Aorta (tissue), 5 donors: ENCODE measurements at regions not wholly inside any gene's neighbourhood (a gene's known extent, or its start where the extent isn't known, plus 50 kb on each side); places are given as distances from the start of the nearest gene placed in this dataset.
"Not testable (repeated sequence)": the region's sequence is repeated elsewhere in the genome, so short reads cannot be mapped to it uniquely, and the experiment has no call there.

Experiments used
- ATAC-seq: fragments of 200-7000 bp; cut with Tn5 transposase; one replicate; pipeline ENCODE4 v1.9.1; 2022; ENCODE audit warnings: moderate library complexity; ENCODE audit not compliant: low FRiP score
- DNase-seq, 2 donors: peaks; one replicate each; pipeline ENCODE4 v3.0.0-alpha.2; 2020
- H3K27ac ChIP-seq, 2 donors: one replicate each; pipeline ENCODE4 v1.5.1; 2013; ENCODE audit warnings: low read length in 2 of 2, mild to moderate bottlenecking in 2 of 2, moderate library complexity in 2 of 2, control low read depth in 1 of 2, inconsistent platforms in 1 of 2, low read depth in 1 of 2
- H3K27me3 ChIP-seq, 2 donors: one replicate each; pipeline ENCODE4 v1.6.1; 2013; ENCODE audit warnings: control low read depth in 1 of 2, low read length in 1 of 2, mild to moderate bottlenecking in 1 of 2, moderate library complexity in 1 of 2; ENCODE audit not compliant: insufficient read depth in 2 of 2, control insufficient read depth in 1 of 2
- H3K36me3 ChIP-seq, 2 donors: one replicate each; pipeline ENCODE4 v1.6.1; 2013; ENCODE audit warnings: control low read depth in 1 of 2, low read length in 1 of 2, mild to moderate bottlenecking in 1 of 2; ENCODE audit not compliant: insufficient read depth in 2 of 2, control insufficient read depth in 1 of 2
- H3K4me1 ChIP-seq, 2 donors: one replicate each; pipeline ENCODE4 v1.6.1; 2013; ENCODE audit warnings: low read length in 2 of 2, control low read depth in 1 of 2, mild to moderate bottlenecking in 1 of 2, moderate library complexity in 1 of 2; ENCODE audit not compliant: insufficient read depth in 2 of 2, control insufficient read depth in 1 of 2
- H3K4me3 ChIP-seq, 2 donors: one replicate each; pipeline ENCODE4 v1.5.1; 2013; ENCODE audit warnings: low read length in 2 of 2, control low read depth in 1 of 2, mild to moderate bottlenecking in 1 of 2
- H3K9me3 ChIP-seq: one replicate; pipeline ENCODE4 v1.6.1; 2013; ENCODE audit warnings: mild to moderate bottlenecking, low read length; ENCODE audit not compliant: control insufficient read depth
- WGBS, 2 donors: extraction: QIAGEN DNeasy Blood & Tissue Kit; methylation state at CpG; one replicate each; pipeline ENCODE4 v1.1.7; 2013; 5-methylcytosine and 5-hydroxymethylcytosine counted together
- intact Hi-C, 2 donors: fragments of 100-400 bp; cut with DNase I; formaldehyde crosslinking; loops; one replicate each; pipeline versions ENCODE4 v1.14.2 to v1.15.0; 2022
- donor health status: healthy with polysubstance abuse.
- donor health status: Bipolar disorder and iron deficiency.
- donor health status: DM: no; HTN: no; CAD: no.
- donor health status: DM: no; HTN: no; CAD: no.
- donor health status: DM: yes; HTN: yes; CAD: no.

DNA sequence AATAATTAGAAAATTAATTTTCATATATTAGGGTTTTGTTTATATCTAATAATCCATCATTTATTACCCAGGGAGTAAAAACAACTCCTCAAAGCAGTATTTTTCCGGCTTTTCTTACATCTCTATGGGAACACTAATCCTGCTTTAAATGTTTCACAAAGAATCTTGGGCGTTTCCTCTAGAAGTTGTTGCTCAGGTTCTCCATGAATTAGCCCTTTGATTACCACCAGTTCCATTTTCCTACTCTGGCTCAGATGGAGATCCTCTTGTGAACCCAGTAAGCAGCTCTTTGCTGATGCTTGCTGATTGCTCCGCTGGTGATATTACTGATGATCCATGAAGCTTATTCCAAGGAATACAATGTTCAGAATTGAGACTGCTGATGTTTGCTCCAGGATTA lies 78.5 kb upstream of the PKP2 start:
- H3K9me3 ChIP-seq, result no peaks in the 10 kb centered on the region
- WGBS, 2 donors, result 84 to 87% methylated on average over 3 of the region's 3 CpGs
- H3K27ac ChIP-seq, result no peak overlapping the region
- ATAC-seq (no peak), DNase-seq (no peak)
- H3K4me1 ChIP-seq, result no peaks in the 10 kb centered on the region
- H3K27me3 ChIP-seq, result no peaks in the 10 kb centered on the region
- intact Hi-C loops, result no loop called here
- H3K4me3 ChIP-seq, result no peak overlapping the region
- no peaks in the 10 kb centered on the region for H3K36me3 ChIP-seq

DNA sequence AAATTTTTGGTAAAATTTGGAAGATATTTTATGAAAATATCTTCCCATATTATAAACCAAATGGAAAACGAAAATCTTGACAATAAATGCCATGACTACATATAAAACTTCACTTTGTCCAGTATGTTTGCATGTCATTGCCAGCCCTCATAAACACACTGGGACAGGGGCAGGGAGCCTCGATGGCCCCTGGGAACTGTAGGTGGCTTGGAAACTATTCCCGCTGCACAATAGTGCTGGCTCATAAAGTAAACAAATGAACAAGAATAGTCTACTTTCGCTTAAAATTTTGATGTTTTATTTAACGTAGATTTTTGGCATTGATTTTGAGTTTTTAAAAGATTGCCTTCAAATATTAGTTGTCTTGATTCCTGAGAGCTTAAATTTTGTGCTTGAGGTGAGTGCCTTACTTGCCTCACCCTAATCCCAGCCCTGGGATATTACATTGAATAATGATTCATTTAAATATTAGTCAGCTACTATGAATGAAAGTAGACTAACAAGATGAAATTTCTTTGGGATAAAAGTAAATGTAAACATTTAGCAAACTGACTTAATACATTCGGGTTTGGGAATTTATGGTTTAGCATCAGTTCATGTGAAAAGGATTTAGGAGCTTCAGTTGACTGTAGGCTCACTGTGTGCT lies 74.0 kb upstream of the PKP2 start:
- 54 to 56% methylated on average over 6 of the region's 6 CpGs for WGBS, 2 donors
- H3K36me3 ChIP-seq, result no peaks in the 10 kb centered on the region
- no peak overlapping the region for H3K4me3 ChIP-seq
- no peaks in the 10 kb centered on the region for H3K27me3 ChIP-seq
- no peak overlapping the region for H3K27ac ChIP-seq
- no peaks in the 10 kb centered on the region for H3K9me3 ChIP-seq
- no peak for DNase-seq
- ATAC-seq, result no peak
- H3K4me1 ChIP-seq, result no peaks in the 10 kb centered on the region
- intact Hi-C loops, result no loop called here

DNA sequence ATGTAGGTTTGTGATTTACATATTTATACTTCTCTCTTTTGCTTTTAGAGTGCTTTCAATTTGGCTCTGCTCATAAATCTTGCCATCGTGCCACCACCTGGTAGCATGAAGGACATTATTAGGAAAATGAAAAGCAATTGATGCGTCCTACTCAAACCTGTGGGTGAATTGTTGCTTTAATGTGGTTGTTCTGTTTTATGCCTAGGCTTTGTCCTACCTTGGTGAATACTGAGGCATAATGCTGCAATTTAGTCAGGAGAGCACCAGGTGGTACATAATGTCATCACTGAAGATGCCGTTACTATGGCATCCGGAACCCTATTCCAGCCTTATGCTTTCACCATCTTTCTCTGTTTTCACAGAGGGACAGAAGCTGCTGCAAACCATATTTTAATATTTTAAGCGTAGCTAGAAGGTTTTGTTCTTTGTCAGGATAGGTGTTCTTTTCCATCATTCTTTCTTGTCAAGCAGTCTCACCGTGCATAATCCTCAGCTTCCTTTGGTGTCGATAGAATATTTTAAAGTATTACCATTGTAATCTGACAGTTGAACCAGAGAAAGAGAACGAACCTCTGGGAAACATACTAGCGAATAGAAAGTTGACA lies 68.5 kb upstream of the PKP2 start:
- intact Hi-C loops, result no loop called here
- no peaks in the 10 kb centered on the region for H3K36me3 ChIP-seq
- no peaks in the 10 kb centered on the region for H3K9me3 ChIP-seq
- no peak for ATAC-seq
- no peak for DNase-seq
- H3K27ac ChIP-seq, result no peak overlapping the region
- 89% methylated on average over 9 of the region's 9 CpGs for WGBS, 2 donors
- H3K4me1 ChIP-seq, result no peaks in the 10 kb centered on the region
- H3K4me3 ChIP-seq, result no peak overlapping the region
- no peaks in the 10 kb centered on the region for H3K27me3 ChIP-seq

DNA sequence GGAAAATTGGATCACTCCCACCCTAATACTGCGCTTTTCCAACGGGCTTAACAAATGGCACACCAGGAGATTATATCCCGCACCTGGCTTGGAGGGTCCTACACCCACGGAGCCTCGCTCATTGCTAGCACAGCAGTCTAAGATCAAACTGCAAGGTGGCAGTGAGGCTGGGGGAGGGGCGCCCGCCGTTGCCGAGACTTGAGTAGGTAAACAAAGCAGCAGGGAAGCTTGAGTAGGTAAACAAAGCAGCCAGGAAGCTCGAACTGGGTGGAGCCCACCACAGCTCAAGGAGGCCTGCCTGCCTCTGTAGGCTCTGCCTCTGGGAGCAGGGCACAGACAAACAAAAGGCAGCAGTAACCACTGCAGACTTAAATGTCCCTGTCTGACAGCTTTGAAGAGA lies 59.8 kb upstream of the PKP2 start:
- H3K27me3 ChIP-seq, DNase-seq, ATAC-seq, H3K9me3 ChIP-seq, H3K4me3 ChIP-seq, H3K27ac ChIP-seq, H3K4me1 ChIP-seq, intact Hi-C loops, H3K36me3 ChIP-seq: not testable (repeated sequence)
- 84 to 87% methylated on average over 10 of the region's 10 CpGs for WGBS, 2 donors

DNA sequence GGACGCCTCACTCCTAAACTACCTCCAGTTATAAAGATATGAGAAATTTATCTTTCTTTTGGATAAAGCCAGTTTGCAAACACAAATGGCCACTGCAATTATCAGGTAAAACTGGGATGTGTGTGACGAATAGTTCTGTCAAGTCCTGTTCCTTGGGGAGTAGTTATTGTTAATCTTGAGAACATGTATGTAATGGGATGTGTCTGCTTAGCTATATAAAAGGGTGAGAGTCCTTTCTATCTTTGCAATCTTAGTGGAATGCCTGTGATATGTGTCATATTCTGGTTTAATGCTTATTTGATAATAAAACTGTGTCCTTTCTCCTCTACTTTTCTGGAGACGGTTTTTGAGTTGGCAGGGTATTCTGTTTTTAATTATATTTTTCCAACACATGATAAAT lies 56.1 kb upstream of the PKP2 start:
- WGBS, 2 donors, result 53 to 59% methylated on average over 3 of the region's 3 CpGs
- intact Hi-C loops, result no loop called here
- peaks cover 2% of the 10 kb centered on the region for H3K9me3 ChIP-seq
- no peaks in the 10 kb centered on the region for H3K27me3 ChIP-seq
- no peaks in the 10 kb centered on the region for H3K36me3 ChIP-seq
- H3K4me1 ChIP-seq, result no peaks in the 10 kb centered on the region
- ATAC-seq (no peak), DNase-seq (no peak)
- H3K4me3 ChIP-seq, result no peak overlapping the region
- no peak overlapping the region for H3K27ac ChIP-seq

DNA sequence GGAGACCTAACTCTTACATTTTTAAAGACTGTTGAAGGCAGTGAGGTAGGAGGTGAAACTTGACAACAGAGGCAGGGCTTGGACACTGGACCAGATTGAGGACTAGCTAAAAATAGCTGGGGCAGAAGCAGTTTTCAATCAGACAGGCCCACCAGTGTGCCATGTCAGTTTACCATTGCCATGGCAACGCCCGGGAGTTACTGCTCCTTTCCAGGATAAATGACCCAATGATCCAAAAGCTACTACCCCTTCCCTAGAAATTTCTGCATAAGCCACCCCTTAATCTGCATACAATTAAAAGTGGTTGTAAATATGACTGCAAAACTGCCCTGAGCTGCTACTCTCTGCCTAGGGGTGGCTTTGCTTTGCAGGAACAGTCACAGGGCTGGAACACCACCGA lies 53.2 kb upstream of the PKP2 start:
- ATAC-seq (no peak), DNase-seq (no peak)
- H3K4me1 ChIP-seq, result no peaks in the 10 kb centered on the region
- H3K27me3 ChIP-seq, result no peaks in the 10 kb centered on the region
- H3K27ac ChIP-seq, result no peak overlapping the region
- intact Hi-C loops, result no loop called here
- H3K9me3 ChIP-seq, result no peaks in the 10 kb centered on the region
- no peak overlapping the region for H3K4me3 ChIP-seq
- 59 to 64% methylated on average over 3 of the region's 3 CpGs for whole genome bisulfite sequencing, 2 donors
- H3K36me3 ChIP-seq, result no peaks in the 10 kb centered on the region

DNA sequence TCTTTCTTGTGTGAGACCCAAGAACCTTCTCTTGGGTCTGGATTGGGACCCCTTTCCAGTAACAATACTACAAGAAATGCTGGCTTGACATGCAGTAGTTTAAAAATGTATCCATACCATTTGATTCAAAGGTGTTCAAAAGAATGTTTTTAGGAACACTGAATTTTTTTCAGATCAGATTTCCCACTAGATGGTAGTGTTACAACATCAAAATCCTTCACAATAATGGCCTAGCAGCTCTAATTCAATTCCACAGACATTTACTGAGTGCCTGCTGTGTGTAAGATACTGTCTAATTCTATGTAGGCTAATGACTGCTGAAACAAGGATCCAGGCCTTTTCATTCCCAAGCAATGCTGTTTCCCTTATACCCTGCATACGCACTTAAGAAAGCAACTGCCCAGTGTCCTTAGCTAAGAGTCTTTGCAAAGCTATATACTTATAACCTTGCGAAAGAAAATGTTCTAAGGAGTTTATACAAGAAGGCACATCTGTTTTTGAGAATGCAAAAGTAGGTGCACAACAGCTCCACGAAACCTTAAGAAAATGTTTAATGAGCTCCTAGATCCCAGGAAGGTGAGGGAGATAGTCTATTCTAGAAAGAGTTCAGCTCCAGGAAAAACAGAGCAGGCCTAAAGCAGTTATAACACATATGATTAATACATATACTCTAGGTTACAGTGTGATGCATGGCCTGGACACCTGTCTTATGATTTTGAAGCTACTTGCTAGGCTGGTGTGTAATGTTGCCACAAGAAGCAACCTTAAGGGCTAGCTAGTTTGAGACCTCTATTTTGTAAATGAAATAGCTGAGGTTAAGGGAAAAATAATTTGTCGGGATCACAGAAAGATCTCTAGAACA lies 50.9 kb upstream of the PKP2 start:
- no peaks in the 10 kb centered on the region for H3K27me3 ChIP-seq
- H3K9me3 ChIP-seq, result no peaks in the 10 kb centered on the region
- intact Hi-C loops, result no loop called here
- H3K4me1 ChIP-seq, result no peaks in the 10 kb centered on the region
- H3K27ac ChIP-seq, result no peak overlapping the region
- WGBS, 2 donors, result 89 to 90% methylated on average over 4 of the region's 4 CpGs
- H3K36me3 ChIP-seq, result no peaks in the 10 kb centered on the region
- H3K4me3 ChIP-seq, result no peak overlapping the region
- DNase-seq (no peak), ATAC-seq (no peak)

DNA sequence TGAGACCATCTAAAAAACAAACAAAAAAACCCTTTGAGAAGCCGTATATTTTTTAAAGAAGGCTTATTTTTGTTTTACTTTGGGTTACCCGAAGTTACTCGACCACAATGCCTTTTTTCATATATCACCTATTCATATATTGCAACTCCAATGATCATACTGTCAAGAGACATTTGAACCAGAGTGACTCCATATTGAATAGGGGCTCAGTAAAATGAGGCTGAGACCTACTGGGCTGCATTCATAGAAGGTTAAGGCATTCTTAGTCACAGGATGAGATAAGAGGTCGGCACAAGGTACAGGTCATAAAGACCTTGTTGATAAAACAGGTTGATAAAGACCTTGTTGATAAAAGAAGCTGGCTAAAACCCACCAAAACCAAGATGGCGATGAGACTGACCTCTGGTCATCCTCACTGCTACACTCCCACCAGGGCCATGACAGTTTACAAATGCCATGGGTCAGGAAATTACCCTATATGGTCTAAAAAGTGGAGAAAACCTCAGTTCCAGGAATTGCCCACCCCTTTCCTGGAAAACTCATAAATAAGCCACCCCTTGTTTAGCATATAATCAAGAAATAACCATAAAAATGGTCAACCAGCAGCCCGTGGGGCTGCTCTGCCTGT lies 50.0 kb upstream of the PKP2 start:
- Histone ChIP-seq H3K27ac (no peak overlapping the region), H3K9me3 (no peaks in the 10 kb centered on the region), H3K4me1 (no peaks in the 10 kb centered on the region), H3K4me3 (no peak overlapping the region), H3K36me3 (no peaks in the 10 kb centered on the region), H3K27me3 (no peaks in the 10 kb centered on the region)
- intact Hi-C loops, result no loop called here
- DNase-seq (no peak), ATAC-seq (no peak)
- WGBS, 2 donors, result 66 to 68% methylated on average over 6 of the region's 6 CpGs
